Mononuclear cell (primary cell): ENCODE measurements at regions not wholly inside any gene's neighbourhood (a gene's known extent, or its start where the extent isn't known, plus 50 kb on each side); places are given as distances from the start of the nearest gene placed in this dataset.

Experiments
- H3K27me3 ChIP-seq: 2 replicates; pipeline ENCODE4 v1.6.0; 2011; ENCODE audit warnings: low read length, control low read depth; ENCODE audit not compliant: insufficient read depth
- H3K4me1 ChIP-seq: 2 replicates; pipeline ENCODE4 v1.5.1; 2011; ENCODE audit warnings: mild to moderate bottlenecking, low read length, control low read depth; ENCODE audit not compliant: insufficient read depth
- H3K4me3 ChIP-seq: 2 replicates; pipeline ENCODE4 v1.5.1; 2011; ENCODE audit warnings: mild to moderate bottlenecking, low read length, moderate library complexity
- H3K9me3 ChIP-seq: 2 replicates; pipeline ENCODE4 v1.5.1; 2011; ENCODE audit warnings: low read depth, mild to moderate bottlenecking, control low read depth, low read length

DNA sequence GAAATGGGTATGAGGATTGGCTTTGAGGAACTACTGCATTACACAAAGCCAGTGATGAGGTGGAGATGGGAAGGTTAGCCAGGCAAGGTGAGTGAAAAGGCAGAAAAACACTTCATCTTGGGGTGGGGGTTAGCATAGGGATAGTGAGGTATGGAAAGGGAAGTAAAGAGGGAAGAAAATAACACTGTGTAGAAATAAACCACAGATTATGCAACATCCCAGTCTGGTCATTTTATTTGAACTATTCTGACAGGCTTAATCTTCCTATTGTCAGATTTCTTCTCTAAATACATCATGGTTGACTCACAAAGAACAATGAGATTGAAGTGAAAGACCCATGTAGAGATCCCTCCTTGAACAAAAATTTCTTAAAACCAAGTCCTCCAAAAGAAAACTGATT is 640.2 kb downstream of the PTPRC start:
- Histone ChIP-seq H3K4me1 (peaks cover 6% of the 10 kb centered on the region), H3K9me3 (no peaks in the 10 kb centered on the region), H3K27me3 (no peaks in the 10 kb centered on the region), H3K4me3 (no peak overlapping the region)

DNA sequence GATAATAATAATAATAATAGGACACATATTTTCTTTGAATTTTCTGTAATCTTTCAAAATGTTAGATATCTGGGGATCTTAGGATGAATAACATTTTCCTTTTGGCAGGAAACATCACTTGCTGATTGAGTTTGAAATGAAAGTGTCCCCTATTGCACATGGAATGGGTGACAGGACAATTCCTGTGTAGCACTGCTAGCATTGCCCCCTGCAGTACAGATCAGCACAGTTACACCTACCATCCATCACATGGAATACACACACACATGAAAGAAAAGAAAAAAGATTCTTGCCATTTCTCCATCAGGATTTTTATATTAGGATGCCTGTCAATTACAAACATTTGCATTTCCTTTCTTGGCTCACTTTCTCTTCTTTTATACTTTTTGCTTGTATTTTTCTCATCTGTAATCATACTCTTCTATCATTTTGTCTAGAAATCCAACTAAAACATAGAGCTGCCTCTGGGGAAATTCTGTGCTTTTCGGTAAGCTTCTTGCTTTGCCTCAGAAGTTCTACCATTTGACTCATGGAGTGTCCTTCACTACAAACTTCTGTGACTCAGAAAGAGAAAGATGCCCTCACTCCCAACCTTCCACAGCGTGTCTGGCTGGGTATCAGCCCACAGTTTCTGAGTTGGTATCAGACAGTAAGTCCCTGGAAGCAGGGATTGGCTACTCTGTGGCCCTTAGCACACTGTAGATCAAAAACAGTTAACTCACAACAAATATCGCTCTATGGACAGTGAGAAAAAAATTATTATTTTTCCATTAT is 641.2 kb downstream of the PTPRC start:
- Histone ChIP-seq H3K4me1 (peaks cover 6% of the 10 kb centered on the region), H3K27me3 (no peaks in the 10 kb centered on the region), H3K4me3 (no peak overlapping the region), H3K9me3 (no peaks in the 10 kb centered on the region)

GRCh38 chr1:199282751-199283305 is 644.0 kb downstream of the PTPRC start:
- no peaks in the 10 kb centered on the region for H3K9me3 ChIP-seq
- H3K4me1 ChIP-seq = peaks cover 6% of the 10 kb centered on the region
- no peaks in the 10 kb centered on the region for H3K27me3 ChIP-seq
- H3K4me3 ChIP-seq = no peak overlapping the region

DNA sequence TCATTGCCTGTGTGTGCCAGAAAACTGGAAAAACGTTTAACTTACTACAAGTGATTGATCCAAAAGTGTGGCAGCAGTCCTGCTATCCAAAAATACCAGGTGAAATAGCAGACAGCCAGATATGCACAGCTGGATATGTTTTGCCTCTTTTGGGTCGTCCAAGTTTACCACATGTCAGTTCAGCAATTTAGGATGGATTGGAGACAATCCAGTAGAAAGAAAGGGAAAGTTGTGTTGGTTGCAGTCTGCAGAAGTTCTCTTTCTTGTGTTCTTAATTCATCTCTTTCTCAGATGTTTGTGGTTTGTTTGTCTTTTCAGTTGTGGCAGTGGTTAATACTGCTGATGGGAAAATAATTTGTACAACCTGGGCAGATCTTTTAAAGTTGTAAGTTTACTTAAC is 645.0 kb downstream of the PTPRC start:
- H3K4me3 ChIP-seq = no peak overlapping the region
- H3K27me3 ChIP-seq = no peaks in the 10 kb centered on the region
- peaks cover 6% of the 10 kb centered on the region for H3K4me1 ChIP-seq
- H3K9me3 ChIP-seq = no peaks in the 10 kb centered on the region

DNA sequence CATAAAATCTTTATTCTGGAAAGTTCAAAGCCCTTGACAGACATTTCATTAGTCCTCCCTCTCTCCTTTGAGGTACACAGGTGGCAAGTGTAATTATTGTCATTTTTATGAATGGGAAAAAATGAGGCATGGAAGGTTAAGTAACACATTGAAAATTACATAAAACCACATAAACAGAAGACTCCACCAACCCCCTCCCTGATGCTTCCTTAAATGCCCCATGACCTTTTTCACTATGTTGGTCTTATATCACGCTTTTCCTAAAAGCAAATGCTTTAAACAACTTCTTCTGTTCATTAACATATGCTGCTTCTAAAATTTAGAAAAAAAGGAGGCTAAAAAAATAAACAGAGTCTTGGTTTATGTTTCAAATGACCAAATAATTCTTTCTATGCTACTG is 648.4 kb downstream of the PTPRC start:
- no peaks in the 10 kb centered on the region for H3K9me3 ChIP-seq
- H3K4me3 ChIP-seq = no peak overlapping the region
- H3K27me3 ChIP-seq = no peaks in the 10 kb centered on the region
- H3K4me1 ChIP-seq = no peaks in the 10 kb centered on the region

GRCh38 chr1:199287647-199288046 is 648.8 kb downstream of the PTPRC start:
- no peaks in the 10 kb centered on the region for H3K4me1 ChIP-seq
- H3K4me3 ChIP-seq = no peak overlapping the region
- H3K27me3 ChIP-seq = no peaks in the 10 kb centered on the region
- H3K9me3 ChIP-seq = no peaks in the 10 kb centered on the region

- H3K27me3 ChIP-seq = no peaks in the 10 kb centered on the region
- H3K4me1 ChIP-seq = no peaks in the 10 kb centered on the region
- H3K4me3 ChIP-seq = no peak overlapping the region
- no peaks in the 10 kb centered on the region for H3K9me3 ChIP-seq
Observed at GRCh38 chr1:199290186-199290585, 651.3 kb downstream of the PTPRC start.

- H3K4me1 ChIP-seq = no peaks in the 10 kb centered on the region
- H3K4me3 ChIP-seq = no peak overlapping the region
- no peaks in the 10 kb centered on the region for H3K27me3 ChIP-seq
- H3K9me3 ChIP-seq = no peaks in the 10 kb centered on the region
Observed at GRCh38 chr1:199291022-199291740, 652.3 kb downstream of the PTPRC start.

DNA sequence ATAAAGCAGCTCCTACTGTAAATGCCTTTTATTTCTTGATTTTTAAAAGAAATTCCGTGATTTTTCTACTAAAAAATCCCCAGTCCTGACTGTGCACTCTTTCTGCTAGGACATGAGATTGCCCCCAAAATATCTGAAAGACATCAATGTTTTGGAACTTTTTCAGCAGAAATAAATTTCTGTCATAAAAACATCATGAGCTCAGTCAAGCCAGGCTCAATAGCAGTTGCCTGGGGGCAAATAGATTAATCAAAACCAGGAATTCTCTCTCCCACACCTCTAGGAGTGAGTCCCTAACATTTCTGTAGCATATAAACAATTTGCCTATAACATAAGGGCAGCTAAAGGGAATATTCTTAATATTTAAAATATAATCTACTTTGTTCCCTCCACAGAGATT is 654.1 kb downstream of the PTPRC start:
- Histone ChIP-seq H3K4me1 (no peaks in the 10 kb centered on the region), H3K4me3 (no peak overlapping the region), H3K9me3 (no peaks in the 10 kb centered on the region), H3K27me3 (no peaks in the 10 kb centered on the region)

GRCh38 chr1:199295107-199295506 is 656.3 kb downstream of the PTPRC start:
- H3K4me3 ChIP-seq = no peak overlapping the region
- no peaks in the 10 kb centered on the region for H3K9me3 ChIP-seq
- no peaks in the 10 kb centered on the region for H3K27me3 ChIP-seq
- H3K4me1 ChIP-seq = no peaks in the 10 kb centered on the region

DNA sequence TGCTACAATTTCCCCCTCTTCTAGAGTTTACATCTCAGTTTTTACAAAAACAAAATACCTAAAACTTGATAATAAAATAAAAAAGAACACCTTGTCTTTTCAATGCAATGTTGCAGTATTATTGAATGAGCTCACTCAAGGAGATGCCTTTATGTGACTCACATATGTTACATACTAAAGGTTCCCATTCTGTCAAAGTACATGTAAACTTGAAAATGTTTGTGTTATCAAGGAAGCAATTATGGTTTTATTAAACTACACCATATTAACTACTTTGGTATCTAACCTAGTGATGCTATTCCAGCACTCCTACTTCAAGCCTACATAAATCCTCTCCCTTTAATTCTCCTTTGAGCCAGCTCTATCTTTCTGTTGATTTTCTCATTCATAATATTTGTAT is 658.3 kb downstream of the PTPRC start:
- H3K4me3 ChIP-seq = no peak overlapping the region
- H3K9me3 ChIP-seq = no peaks in the 10 kb centered on the region
- H3K27me3 ChIP-seq = no peaks in the 10 kb centered on the region
- no peaks in the 10 kb centered on the region for H3K4me1 ChIP-seq

DNA sequence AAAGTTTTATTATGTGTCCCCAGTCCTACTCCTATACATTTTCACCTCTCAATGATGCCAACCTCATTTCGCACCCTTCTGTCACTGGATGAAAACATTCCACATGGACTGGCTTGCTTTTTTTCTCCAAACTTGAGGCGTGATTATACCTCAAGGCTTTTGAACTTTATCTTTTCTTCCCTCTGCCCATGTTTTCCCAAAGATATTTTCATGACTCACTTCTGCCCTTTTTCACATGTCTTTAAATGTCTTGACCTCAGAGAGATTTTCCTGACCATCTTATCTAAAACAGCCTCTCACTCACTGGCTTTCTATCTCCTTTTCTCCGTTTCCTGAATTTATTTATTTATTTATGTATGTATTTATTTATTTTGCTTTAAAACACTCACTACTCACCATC is 659.0 kb downstream of the PTPRC start:
- Histone ChIP-seq H3K9me3 (no peaks in the 10 kb centered on the region), H3K4me1 (no peaks in the 10 kb centered on the region), H3K27me3 (no peaks in the 10 kb centered on the region), H3K4me3 (no peak overlapping the region)

DNA sequence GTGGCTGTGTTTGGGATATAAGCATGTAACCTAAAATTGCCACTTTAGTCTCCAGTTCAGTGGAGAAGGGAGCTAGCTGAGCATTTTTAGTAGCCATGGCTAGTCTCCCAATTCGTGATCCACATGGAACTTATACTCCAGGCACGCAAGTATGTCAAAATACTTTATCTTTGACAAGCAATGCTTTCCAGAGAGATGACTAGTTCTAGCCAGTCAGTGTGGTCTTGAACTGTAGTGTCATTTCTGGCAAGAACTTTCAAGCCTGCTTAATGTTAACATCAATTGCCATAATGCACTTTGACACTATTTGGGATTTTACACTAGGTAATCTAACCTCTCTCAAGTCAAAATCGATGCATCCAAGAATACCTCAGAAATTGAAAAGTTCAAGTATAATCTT is 660.0 kb downstream of the PTPRC start:
- Histone ChIP-seq H3K4me3 (no peak overlapping the region), H3K9me3 (no peaks in the 10 kb centered on the region), H3K4me1 (no peaks in the 10 kb centered on the region), H3K27me3 (no peaks in the 10 kb centered on the region)

DNA sequence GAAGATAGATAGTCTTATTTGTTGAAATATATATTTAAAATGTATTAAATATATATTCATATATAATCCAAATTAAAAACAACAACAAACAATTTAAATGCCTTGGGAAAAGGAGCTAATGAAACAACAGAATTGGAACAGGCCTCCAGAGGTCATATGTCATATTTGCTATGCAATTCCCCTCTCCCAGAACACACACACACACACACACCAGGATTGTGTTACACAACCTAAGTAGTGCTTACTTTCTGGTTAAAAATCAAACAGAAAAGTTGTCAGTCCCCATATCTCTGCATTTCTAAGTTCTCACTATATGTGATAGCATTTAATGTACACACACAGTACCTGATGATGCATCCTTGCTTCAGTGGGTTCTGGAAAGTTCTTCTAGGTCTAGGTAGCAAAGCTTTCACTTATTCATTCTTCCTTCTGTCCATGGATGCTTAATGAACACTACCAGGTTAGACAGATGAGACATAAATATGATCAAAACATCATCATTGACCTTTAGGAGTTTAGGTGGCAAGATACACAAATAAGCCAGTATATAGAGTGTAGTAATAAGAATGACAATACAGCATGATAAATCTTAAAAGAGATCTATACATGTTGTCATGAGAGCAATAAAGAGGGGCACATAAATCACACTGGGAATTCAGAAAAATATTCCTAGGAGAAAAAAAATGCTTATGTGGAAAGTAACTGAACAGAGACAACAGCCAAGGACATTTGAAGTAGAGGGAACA is 662.8 kb downstream of the PTPRC start:
- no peaks in the 10 kb centered on the region for H3K4me1 ChIP-seq
- H3K4me3 ChIP-seq = no peak overlapping the region
- no peaks in the 10 kb centered on the region for H3K9me3 ChIP-seq

GRCh38 chr1:199302554-199302953 is 663.7 kb downstream of the PTPRC start:
- H3K27me3 ChIP-seq = no peaks in the 10 kb centered on the region
- no peaks in the 10 kb centered on the region for H3K4me1 ChIP-seq
- no peaks in the 10 kb centered on the region for H3K9me3 ChIP-seq
- H3K4me3 ChIP-seq = no peak overlapping the region

More for the DNA sequence above, 662.8 kb downstream of the PTPRC start:
- no peaks in the 10 kb centered on the region for H3K27me3 ChIP-seq
